Fibroblast of skin of left biceps (primary cell): ENCODE measurements at regions not wholly inside any gene's neighbourhood (a gene's known extent, or its start where the extent isn't known, plus 50 kb on each side); places are given as distances from the start of the nearest gene placed in this dataset.
"Not testable (repeated sequence)": the region's sequence is repeated elsewhere in the genome, so short reads cannot be mapped to it uniquely, and the experiment has no call there.

Source experiments
- DNase-seq, 2 experiments: peaks; one replicate each; pipeline ENCODE4 v3.0.0-alpha.2; 2013; ENCODE audit warnings: low read depth in 2 of 2

DNA sequence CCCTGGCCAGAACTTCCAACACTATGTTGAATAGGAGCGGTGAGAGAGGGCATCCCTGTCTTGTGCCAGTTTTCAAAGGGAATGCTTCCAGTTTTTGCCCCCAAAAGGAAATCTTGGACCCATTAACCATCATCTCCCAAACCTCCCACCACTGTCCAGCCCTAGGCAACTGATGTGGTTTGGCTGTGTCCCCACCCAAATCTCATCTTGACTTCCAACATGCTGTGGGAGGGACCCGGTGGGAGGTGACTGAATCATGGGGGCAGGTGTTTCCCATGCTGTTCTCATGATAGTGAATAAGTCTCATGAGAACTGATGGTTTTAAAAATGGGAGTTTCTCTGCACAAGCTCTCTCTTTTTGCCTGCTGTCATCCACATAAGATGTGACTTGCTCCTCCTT lies 119.1 kb upstream of the RMDN2 start:
- DNase-seq, result not testable (repeated sequence)

DNA sequence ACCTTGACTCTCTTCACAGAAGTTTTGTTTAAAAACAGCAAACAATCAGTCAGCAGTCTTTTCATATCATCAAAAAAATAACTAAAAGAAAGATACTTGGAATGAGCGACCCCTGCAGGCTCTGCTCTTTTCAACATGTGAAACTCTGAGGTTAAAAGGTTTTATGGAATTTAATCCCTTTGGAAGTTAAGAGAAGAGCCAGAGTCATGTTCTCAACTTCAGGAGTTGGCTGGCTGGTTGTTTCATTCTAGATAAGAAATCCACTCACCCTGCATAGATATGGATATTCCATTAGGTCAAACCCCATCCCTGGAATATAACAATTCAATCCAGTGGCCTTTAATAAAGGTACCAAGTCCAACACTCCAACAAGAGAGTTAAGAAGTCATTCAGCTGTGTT lies 115.6 kb upstream of the RMDN2 start:
- no peak for DNase-seq

DNA sequence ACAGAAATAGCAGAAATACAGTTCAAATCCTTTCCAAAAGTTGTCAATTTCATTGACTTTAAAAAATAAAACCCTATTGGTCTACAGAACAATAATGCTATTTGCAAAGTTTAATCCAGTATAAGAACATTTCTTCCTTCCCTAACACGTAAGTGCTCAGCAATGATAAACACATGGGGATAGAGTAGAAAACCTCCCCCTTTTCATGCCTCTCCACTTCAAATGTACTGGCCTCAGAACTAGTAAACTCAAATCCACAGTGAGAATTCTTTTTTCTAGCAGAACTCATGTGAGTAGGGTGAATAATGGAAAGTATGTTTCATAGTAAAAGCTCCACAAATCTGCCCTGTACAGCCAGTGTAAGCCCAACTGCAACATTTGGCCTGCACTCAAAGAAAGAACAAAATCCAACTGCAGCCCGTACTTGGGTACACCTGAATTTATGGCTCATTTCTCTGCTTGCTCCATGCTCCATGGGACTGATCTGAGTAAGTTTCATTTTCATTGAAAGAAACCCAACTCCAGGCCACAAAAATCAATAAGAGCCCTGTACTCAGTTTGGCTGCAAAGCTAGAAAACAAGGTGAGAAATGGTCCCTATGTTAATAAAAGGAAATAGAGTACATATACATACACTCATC lies 115.0 kb upstream of the RMDN2 start:
- DNase-seq, result no peak

DNA sequence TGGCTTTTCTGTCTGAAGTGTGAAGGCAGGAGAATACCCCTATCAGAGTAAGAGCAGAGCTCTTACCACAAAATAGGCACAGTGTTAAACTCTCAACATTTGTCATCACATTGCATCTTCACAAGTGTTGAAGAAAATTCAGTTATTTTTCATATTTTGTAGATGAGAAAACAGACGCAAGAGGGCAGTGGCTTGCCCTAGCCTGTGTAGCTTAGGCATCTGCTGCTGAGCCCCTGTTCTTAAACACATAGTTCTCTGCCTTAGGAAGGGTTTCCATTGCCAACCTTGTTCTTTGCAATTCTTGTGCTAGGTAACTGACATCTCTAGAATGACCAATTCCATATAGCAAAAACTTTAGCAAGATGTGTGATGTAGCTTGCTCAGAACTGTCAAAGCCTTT lies 112.7 kb upstream of the RMDN2 start:
- no peak for DNase-seq

DNA sequence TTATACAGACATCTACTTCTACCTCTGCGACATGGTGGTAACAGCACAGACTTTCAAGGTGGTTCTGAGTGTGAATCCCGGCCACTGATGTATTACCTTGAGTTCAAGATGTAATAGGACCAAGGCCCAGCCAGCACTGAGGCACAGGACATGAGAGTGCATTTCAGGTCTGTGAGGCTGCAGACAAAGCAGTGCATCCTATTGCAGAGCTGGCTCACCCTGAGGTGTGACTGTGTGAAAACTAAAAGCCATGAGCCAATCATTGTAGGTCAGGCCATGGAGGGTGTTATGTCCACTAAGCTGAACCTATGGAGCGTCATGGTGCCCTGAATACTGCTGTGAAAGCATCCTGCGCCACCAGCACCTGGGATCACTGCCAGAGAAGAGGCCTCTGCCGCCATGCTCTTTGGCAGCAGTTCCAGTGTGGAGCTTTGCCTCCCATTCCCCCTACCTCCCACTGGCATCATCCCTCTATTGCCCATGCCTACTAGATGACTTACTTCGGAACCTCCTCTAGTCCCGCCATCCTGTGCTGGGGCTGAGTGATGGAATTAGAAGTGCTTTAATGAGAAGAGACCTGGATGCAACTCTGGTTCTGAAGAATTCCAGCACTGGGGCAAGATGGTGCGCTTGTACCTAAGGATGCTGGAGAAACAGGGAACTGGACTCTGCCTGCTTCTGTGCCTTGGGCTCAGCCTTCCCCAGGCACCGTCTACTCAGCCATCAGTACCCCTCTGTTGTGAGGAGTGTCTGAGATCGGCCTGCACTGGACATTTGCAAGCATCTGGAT lies 112.0 kb upstream of the RMDN2 start:
- DNase-seq, result no peak

DNA sequence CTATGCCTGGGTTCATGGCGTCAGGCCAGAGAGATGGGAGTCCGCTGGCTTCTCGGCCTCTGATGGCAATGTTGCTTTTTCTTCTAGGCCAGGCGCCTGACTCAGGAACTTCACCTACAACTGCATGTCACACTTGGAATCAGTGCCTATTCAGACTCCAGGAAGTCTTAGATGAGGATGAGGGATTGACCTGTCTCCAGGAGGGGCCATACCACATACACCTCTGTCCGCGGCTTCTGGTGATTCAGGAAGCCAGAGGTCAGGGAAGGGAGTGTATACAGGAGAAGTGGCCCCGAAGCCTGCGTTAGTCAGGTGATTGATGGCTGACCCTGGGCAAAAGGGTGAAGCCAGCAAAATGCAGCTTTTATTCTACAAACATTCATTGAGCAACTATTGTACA lies 109.1 kb upstream of the RMDN2 start:
- no peak for DNase-seq

DNA sequence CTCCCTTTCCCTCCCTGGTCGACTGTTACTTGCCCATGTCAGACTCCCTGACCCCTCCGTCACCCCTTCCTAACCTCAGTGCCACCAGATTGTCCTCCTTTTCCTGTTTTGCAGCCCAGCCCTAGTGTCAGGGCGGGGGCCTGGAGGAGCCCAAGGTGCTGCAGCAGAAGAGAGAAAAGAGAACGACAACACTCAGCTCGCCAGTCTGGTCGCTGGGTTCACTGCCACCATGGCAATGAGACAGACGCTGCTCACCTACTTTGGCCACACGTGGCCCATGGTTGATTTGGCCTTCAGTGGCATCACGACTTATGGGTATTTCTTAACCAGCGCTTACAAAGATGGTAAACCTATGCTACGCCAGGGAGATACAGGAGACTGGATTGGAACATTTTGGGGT lies 108.4 kb upstream of the RMDN2 start:
- no peak for DNase-seq

DNA sequence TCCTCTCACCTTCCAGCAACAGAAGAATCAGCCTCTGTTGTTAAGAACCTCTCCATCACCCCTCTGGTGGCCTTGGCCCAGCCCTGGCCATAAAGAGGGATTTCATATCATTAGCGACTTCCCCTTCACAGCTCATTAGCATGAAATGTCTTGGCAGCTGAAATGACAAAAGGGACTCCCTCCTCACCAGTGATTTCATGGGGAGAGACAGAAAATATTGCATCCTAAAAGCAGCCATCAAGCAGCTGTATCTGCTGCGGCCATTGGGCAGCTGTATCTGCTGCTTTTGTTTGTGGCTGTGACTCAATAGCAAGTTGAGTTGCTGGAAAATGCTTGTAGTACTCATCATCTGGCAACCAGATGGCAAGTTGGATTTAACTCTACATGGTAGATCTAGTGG lies 105.9 kb upstream of the RMDN2 start:
- DNase-seq, result peak; percentile 88

DNA sequence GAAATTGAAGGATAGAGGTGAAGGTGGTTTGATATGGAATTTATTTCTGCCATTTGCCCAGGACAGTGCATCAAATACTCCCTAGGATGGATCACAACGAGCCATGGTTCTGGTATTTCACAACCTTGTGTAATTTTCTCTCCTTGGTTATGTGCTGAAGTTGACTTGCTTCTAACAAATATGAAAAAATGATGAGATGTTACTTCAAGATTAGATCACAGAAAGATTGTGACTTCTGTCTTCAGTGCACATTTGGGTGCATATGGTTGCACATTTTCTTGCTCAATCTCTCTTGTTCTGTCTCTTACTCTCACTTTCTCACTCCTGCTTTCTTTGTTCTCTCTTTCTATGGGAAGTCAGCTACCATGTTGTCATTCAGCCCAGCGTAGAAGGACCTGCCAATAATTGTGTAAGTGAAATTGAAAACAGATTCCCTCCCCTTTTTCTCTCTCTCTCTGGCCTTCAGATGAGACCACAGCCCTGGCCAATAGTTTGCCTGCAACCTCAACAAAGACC lies 104.6 kb upstream of the RMDN2 start:
- DNase-seq, result no peak

DNA sequence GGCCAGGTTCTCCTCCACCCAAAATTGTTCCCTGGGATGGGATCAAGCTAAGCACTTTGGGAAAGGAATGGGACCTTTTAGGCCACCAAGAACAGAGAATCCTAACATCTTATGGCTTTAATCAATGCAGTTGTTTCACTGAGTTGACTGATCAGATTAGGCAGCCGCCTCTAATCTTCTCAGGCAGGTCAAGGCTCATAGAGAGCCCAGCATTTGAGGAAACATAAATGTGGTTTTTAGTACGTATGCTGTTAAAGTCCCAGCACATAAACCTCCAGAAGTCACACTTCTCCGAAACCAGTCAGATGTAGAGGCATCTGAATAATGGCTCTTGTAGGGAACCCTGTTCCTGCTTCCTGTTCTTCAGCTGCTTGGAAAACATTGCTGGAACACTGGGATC lies 99.5 kb upstream of the RMDN2 start:
- DNase-seq, result no peak

DNA sequence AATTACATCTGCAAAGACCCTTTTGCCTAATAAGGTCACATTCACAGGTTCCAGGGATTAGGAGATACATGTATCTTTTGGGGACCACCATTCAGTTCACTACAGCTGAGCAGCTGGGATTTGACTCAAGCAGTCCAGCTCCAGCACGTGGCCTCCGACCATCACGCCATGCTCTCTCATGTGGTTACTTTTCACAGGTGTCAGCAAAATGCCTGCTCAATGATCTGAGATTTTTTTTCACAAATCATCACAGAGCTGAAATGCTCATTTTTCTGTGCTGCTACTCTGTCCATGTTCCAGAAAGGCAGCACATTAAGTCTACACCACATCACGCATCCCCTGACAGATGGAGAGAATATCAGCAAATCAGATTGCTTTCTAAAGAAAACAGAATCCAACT lies 98.5 kb upstream of the RMDN2 start:
- DNase-seq, result no peak

DNA sequence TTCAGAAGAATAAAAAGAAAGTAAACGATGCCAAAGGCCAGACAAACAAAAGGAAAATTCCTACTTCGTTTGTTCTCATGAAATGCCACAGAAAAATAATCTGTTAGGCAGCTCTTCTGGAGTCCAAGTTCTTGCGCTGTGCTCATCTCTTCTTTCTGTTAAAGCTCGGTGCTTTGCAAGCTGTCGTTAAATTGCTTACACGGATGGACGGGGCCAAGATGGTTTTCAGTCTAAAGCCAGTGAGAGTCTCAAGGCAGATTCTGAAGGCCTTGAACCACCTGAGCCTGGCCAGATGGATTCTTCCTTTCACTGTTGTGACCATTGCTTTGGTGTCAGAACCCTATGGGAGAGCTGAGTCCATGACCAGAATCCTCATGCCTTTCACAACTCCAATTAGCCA lies 97.6 kb upstream of the RMDN2 start:
- no peak for DNase-seq

DNA sequence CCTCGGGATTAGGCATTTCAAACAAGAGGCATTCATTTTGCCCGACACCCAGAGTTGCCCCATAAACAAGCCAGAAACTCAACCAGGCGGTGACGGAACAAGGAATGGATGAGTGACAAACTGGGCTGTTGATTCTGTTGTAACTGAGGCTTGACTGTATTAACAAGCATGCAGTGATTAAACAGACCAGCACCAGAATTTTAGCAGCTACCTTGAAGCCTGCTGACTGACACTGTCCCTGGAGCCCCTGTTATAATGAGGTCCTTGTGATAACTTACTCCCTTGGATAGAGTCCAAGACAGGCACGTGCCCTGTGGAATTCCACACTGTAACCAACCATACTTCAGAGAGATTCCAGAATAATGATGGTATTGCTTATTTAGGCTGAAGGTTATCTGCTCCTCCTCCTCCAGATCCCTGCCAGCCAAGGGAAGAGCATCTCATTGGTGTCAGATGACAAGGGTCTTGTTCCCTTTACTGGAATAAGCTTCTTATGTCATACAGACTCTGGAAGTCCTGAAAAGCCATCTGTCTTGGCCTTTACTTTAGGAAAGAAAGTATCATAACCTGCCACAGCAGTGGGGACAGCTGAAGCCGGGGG lies 97.1 kb upstream of the RMDN2 start:
- peak; percentile 75 for DNase-seq

DNA sequence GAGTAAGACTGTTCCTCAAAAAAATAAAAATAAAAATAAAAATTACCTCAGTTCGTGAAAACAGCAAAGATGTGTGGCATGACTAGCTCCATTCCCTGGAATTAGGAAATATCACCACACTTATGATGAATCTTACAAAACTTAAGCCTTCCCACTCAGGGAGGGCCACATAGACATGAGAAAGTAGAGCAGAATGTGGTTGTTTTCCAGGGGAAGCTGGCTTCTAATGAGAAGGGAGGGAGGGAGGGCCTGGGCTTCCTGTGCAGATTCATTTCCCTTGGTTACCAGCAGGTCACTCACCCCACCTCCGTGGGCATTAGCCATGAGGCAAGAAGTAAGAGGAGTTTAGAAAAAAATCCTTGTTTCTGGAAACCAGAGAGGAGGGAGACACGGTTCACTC lies 95.9 kb upstream of the RMDN2 start:
- DNase-seq, result peak; percentile 92

DNA sequence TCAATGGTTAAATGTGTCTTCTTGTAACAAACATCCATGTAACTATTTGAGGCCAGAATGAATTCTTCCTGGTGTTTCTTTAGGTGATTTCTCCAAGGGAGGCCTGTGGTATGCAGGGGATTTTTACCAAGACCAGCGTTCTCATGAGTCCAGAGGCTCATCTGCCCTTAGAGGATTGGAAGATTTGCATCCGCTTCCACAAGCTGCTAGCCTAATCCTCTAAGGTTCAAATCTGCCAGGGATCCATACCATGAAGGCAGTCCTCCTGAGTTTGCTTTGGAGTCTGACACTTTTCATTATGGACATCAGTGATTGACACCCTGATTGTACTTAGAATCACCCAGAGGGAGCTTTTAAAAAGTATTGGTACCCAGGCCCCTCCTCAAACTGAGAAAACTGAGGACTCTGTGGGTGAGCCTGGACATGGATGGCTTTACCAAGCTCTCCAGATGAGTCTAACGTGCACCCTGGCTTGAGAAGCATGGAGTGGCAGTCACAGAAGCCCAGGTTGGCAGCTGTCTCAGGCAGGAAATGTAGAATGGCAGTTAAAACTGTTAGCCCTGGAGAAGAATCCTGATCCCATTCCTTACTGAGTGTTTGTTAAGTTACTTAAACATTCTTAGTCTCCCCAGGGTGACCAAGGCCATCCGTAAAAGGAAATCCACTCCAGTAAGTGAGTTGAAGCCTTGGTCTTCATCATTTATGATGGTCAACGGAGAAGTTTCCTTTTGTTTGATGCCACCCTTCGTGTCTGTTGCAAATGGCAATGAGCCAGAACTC lies 95.3 kb upstream of the RMDN2 start:
- no peak for DNase-seq

DNA sequence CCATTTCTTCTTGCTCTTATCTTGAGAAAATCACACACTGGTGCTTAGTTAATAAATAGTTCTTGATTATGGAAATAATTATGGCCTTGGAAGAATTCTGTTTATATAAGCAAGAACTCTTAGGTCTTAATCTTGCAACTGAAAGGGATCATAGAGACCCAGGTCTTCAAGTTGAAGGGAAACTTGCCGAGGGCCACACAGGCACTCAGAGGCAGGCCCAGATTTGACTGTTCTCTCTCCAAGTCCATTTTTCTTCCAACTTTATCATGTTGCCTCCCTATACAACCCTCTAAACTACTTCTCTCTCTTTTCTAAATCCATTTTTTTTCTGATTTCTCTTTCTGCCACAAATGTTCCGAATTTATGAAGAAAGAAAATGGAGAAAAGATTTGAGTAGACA lies 94.5 kb upstream of the RMDN2 start:
- DNase-seq, result no peak

DNA sequence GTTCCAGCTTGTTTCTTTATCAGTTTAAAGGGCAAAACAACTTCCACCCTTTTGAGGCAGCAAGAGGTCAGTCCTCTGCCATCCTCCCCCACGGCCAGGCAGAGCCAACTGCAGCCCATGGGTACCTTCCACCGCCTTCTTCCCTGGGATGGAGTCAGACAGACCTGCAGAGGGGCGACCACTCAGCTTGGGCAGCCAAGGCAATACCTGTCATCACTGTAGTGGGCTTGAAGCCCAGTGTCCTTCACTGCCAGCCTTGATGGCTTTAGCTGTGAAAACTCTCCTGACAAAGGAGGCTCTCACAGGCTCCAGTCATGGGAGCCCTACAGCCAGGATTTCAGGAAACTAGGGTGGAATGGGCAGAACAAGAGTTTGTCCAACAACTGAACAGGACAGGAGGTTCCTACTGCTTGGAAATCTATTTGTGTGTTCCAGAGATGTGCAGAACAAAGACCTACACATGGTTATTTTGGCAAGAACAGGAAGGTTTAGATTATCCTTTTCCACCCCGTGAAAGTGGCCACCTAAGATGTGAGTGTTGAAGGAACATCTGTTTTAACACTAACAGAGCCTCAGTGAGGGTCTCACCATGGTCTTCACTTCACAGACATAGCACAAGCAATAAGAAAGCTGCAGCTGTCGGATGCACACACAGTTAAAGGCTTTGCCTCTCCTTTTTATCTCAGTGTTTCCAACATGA lies 93.9 kb upstream of the RMDN2 start:
- DNase-seq, result no peak

DNA sequence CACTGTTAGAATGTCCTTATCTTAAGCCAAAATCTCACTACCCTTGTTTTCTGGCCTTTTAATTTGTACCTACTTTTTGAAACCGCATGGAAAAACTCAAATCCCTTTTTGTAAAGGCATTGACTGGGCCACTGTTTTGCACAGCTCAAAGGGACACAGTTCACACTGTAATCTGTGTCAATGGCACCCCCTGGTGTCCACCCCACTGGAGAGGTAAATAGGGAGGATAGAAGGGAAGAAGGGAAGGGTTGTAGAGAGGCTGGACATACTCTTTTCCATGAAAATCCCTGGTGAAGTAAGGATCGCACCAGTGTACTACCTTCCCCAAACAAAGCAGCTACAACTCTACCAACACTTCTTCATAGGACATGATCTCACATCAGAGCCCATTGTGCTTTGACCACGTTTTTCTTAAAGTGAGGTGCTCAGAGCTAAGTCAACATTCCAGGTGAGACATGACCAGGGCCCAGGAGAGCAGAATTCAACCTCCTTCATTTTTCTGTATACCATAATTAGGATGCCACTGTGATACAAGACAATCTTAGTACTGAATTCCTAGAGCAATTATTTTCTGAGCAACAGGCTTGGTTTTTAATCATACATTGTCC lies 92.4 kb upstream of the RMDN2 start:
- peak; percentile 71 to 72 for DNase-seq

DNA sequence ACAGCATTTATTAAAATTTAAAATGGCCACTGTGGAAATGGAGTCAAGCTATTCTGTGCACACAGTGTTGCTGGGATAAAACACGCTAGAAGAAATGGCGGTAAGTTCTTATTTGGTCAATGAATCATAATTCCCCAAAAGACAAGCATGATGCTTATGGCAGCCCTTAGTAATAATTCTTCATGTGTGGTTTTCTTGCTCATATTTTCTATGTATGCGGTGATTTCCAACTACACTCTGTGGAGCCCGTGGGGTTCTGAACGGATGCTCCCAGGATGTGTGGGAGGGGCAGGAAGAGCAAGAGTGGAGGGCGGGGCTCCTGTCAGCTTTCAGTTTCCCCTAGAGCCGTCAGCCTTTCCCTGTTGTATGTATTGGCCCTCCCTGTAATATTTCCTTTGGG lies 91.7 kb upstream of the RMDN2 start:
- DNase-seq, result peak; percentile 50 to 56

DNA sequence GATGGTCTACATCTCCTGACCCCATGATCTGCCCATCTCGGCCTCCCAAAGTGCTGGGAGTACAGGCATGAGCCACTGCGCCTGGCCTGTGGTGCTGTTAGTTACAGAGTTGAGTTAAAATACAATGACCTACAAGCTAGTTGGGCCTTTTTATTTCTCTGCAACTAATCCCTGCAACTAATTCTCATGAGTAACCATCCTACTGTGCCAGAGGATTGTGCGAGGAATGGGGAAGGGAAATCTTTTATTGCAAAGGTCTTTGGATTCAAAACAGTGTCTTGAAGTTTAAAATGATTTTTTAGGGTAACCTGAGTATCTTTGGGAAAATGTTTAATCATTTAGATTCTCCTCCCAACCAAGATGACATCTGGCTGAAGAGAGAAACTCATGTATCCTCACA lies 88.8 kb upstream of the RMDN2 start:
- no peak for DNase-seq

DNA sequence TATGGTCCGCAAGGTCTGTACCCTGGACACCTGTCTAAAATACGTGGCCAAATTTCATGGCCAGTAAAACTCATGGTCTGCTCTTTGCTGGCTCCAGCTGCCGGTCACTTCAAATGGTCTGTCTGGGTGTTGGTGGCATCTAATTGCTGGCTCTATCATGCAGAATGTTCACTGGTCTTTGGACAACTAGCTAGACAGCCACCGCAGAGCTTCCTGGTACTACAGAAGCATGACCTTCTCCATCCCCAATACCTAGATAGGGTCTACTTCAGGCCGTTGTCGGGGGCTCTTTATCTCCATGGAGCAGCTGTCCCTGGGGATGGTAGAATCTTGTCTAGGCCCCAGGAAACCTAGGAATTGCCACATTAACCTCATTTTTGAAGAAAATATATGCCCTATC lies 88.4 kb upstream of the RMDN2 start:
- no peak for DNase-seq
